ENCODE measurements at regions not wholly inside any gene's neighbourhood (a gene's known extent, or its start where the extent isn't known, plus 50 kb on each side); places are given as distances from the start of the nearest gene placed in this dataset.

GRCh38 chr12:107470645-107471044 is 215.0 kb upstream of the PWP1 start:
- no peak for DNase-seq (ENCODE audit: low read depth in 2 of 2)

- no peak for DNase-seq (ENCODE audit: low read depth in 2 of 2)
Measured at GRCh38 chr12:107472308-107472707, 213.3 kb upstream of the PWP1 start.

- no peak for DNase-seq (ENCODE audit: low read depth in 2 of 2)
Measured at GRCh38 chr12:107474099-107474498, 211.5 kb upstream of the PWP1 start.

- no peak for DNase-seq (ENCODE audit: low read depth in 2 of 2)
Measured at GRCh38 chr12:107474639-107475539, 210.7 kb upstream of the PWP1 start.

GRCh38 chr12:107475900-107476299 is 209.7 kb upstream of the PWP1 start:
- DNase-seq (ENCODE audit: low read depth in 2 of 2) = no peak

GRCh38 chr12:107477018-107477417 is 208.6 kb upstream of the PWP1 start:
- no peak for DNase-seq (ENCODE audit: low read depth in 2 of 2)

GRCh38 chr12:107477947-107478610 is 207.5 kb upstream of the PWP1 start:
- no peak for DNase-seq (ENCODE audit: low read depth in 2 of 2)

GRCh38 chr12:107478881-107479280 is 206.7 kb upstream of the PWP1 start:
- no peak for DNase-seq (ENCODE audit: low read depth in 2 of 2)

GRCh38 chr12:107480836-107481608 is 204.6 kb upstream of the PWP1 start:
- DNase-seq (ENCODE audit: low read depth in 2 of 2) = no peak

- no peak for DNase-seq (ENCODE audit: low read depth in 2 of 2)
Measured at GRCh38 chr12:107484230-107484629, 201.4 kb upstream of the PWP1 start.

- no peak for DNase-seq (ENCODE audit: low read depth in 2 of 2)
Measured at GRCh38 chr12:107484941-107485340, 200.7 kb upstream of the PWP1 start.

- DNase-seq (ENCODE audit: low read depth in 2 of 2) = no peak
Measured at GRCh38 chr12:107485731-107486130, 199.9 kb upstream of the PWP1 start.

- no peak for DNase-seq (ENCODE audit: low read depth in 2 of 2)
Measured at GRCh38 chr12:107486140-107486892, 199.3 kb upstream of the PWP1 start.

GRCh38 chr12:107487011-107487680 is 198.5 kb upstream of the PWP1 start:
- DNase-seq (ENCODE audit: low read depth in 2 of 2) = no peak

- no peak for DNase-seq (ENCODE audit: low read depth in 2 of 2)
Measured at GRCh38 chr12:107488666-107489065, 196.9 kb upstream of the PWP1 start.

GRCh38 chr12:107490010-107490409 is 195.6 kb upstream of the PWP1 start:
- no peak for DNase-seq (ENCODE audit: low read depth in 2 of 2)

- DNase-seq (ENCODE audit: low read depth in 2 of 2) = no peak
Measured at GRCh38 chr12:107491856-107492255, 193.7 kb upstream of the PWP1 start.

GRCh38 chr12:107492393-107493134 is 193.0 kb upstream of the PWP1 start:
- no peak for DNase-seq (ENCODE audit: low read depth in 2 of 2)

- no peak for DNase-seq (ENCODE audit: low read depth in 2 of 2)
Measured at GRCh38 chr12:107493135-107493494, 192.5 kb upstream of the PWP1 start.

- no peak for DNase-seq (ENCODE audit: low read depth in 2 of 2)
Measured at GRCh38 chr12:107493666-107494065, 191.9 kb upstream of the PWP1 start.
